ENCODE measurements at regions not wholly inside any gene's neighbourhood (a gene's known extent, or its start where the extent isn't known, plus 50 kb on each side); places are given as distances from the start of the nearest gene placed in this dataset.
"Not testable (repeated sequence)": the region's sequence is repeated elsewhere in the genome, so short reads cannot be mapped to it uniquely, and the experiment has no call there.

GRCh38 chr5:44933686-44934085 lies 124.9 kb downstream of the MRPS30 start:
- in situ Hi-C loops (cut with MboI; ENCODE audit: low pct_unique_long_range_greater_than_20kb, low sequenced_read_pairs): no loop called here
- DNase-seq: no peak

GRCh38 chr5:44935262-44935661 lies 126.5 kb downstream of the MRPS30 start:
- in situ Hi-C loops (cut with MboI; ENCODE audit: low pct_unique_long_range_greater_than_20kb, low sequenced_read_pairs): no loop called here
- DNase-seq: no peak

- in situ Hi-C loops (cut with MboI; ENCODE audit: low pct_unique_long_range_greater_than_20kb, low sequenced_read_pairs): no loop called here
- no peak for DNase-seq
Observed at GRCh38 chr5:44935871-44936270, 127.1 kb downstream of the MRPS30 start.

DNA sequence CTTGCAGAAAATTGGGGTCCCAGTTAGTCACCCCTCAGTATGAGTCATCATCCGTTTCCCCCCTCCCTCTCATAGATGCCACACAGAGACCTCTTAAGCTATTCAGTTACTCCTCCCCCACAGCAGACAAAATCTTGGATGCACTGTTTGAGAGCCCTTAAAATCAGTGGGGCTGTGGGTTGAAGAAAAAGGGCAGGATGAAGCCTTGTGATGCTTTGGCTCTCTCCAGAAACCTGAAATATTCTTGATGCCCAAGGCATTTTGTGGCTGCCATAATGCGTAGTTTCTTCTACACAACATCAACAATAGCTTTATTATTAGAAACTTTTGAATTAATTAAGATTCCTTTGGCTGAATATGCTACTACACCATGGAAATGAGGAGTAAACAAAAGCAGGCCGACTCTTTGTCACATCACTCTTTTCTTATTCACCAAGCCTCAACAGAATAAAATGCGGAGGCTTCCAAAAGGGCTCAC lies 133.8 kb downstream of the MRPS30 start:
- no peak for DNase-seq
- in situ Hi-C loops (cut with MboI; ENCODE audit: low pct_unique_long_range_greater_than_20kb, low sequenced_read_pairs): no loop called here

- in situ Hi-C loops (cut with MboI; ENCODE audit: low pct_unique_long_range_greater_than_20kb, low sequenced_read_pairs): no loop called here
- no peak for DNase-seq
Observed at GRCh38 chr5:44943647-44944046, 134.9 kb downstream of the MRPS30 start.

DNA sequence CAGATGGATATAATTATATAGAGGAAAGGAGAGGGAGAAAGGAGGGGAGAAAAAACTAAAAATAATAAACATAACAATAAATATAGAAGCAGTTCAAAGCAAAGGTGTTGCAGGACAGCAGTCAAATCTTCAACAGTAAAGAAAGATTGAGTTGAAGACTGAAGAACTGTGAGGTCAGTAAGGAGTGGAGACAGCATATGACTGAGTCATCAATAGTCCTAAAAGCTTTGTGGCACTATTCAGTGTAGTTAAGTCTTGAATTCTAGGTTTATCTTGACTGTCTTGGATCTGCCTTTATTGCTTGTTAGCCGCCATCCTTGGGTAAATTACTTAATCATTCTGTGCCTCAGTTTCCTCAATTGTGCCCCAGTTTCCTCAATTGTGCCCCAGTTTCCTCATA lies 137.0 kb downstream of the MRPS30 start:
- DNase-seq: no peak
- in situ Hi-C loops (cut with MboI; ENCODE audit: low pct_unique_long_range_greater_than_20kb, low sequenced_read_pairs): no loop called here

GRCh38 chr5:44949687-44950086 lies 140.9 kb downstream of the MRPS30 start:
- no peak for DNase-seq
- in situ Hi-C loops (cut with MboI; ENCODE audit: low pct_unique_long_range_greater_than_20kb, low sequenced_read_pairs): no loop called here

DNA sequence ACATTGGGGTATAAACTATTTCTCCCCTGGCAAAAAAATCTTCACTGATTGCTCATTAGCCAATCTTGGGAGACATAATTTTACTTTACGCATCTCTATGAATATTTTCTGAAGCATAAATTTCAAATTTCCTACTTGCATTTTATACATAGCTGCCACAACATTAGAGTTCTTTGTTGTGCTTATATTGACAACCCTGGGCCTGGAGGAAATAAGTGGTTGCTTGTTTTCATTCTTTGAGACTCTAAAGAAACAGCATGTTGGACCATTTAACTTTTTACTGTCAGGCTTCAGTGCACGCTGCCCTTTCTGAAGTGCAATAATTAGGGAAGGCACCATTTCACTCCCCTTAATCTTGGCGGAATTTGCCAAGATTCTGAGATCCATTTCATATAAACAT lies 142.6 kb downstream of the MRPS30 start:
- DNase-seq: no peak
- in situ Hi-C loops (cut with MboI; ENCODE audit: low pct_unique_long_range_greater_than_20kb, low sequenced_read_pairs): no loop called here

GRCh38 chr5:44952376-44952775 lies 143.6 kb downstream of the MRPS30 start:
- DNase-seq: peak; percentile 88

DNA sequence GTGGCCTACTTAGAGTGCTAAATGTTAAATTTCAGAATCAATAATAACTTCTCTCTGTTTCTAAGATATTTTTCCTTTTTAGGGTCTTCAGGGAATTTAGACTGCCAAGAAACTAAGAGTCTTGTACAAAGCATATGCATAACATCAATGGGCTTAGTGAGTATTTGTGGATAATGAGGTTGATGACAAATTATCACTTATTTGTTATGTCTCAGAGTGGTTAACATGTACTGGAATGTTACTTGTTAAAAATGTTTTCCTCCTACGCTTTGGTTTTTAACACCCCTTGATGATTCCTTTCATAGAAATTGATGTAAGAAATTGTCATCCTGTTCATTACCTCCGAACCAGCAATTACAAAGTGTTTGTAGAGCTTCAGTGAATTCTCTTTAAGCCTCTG lies 144.3 kb downstream of the MRPS30 start:
- no peak for DNase-seq
- in situ Hi-C loops (cut with MboI; ENCODE audit: low pct_unique_long_range_greater_than_20kb, low sequenced_read_pairs): no loop called here

More at GRCh38 chr5:44952376-44952775, 143.6 kb downstream of the MRPS30 start:
- in situ Hi-C loops (cut with MboI; ENCODE audit: low pct_unique_long_range_greater_than_20kb, low sequenced_read_pairs): no loop called here

DNA sequence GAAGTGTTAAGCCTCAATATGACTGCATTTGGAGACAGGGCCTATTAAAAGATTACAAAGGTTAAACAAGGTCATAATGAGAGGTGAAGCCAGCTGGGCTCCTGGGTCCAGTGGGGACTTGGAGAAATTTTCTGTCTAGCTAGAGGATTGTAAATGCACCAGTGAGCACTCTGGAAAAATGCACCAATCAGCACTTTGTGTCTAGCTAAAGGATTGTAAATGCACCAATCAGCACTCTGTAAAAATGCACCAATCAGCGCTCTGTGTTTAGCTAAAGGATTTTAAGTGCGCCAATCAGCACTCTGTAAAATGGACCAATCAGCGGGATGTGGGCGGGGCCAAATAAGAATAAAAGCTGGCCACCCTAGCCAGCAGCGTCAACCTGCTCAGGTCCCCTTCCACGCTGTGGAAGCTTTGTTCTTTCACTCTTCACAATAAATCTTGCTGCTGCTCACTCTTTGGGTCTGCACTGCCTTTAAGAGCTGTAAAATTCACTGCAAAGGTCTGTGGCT lies 150.3 kb downstream of the MRPS30 start:
- in situ Hi-C loops (cut with MboI; ENCODE audit: low pct_unique_long_range_greater_than_20kb, low sequenced_read_pairs); DNase-seq: not testable (repeated sequence)

GRCh38 chr5:44969825-44970224 lies 161.1 kb downstream of the MRPS30 start:
- in situ Hi-C loops (cut with MboI; ENCODE audit: low pct_unique_long_range_greater_than_20kb, low sequenced_read_pairs): no loop called here
- no peak for DNase-seq

DNA sequence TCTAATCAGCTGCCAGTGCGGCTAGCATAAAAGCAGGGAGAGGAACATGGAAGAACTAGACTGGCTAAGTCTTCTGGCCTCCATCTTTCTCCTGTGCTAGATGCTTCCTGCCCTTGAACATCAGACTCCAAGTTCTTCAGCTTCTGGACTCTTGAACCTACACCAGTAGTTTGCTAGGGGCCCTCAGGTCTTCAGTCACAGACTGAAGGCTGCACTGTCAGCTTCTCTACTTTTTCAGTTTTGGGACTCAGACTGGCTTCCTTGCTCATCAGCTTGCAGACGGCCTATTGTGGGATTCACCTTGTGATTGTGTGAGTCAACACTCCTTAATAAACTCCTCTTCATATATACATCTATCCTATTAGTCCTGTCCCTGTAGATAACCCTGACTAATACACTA lies 162.2 kb downstream of the MRPS30 start:
- DNase-seq; in situ Hi-C loops (cut with MboI; ENCODE audit: low pct_unique_long_range_greater_than_20kb, low sequenced_read_pairs): not testable (repeated sequence)

GRCh38 chr5:44974813-44975212 lies 166.1 kb downstream of the MRPS30 start:
- in situ Hi-C loops (cut with MboI; ENCODE audit: low pct_unique_long_range_greater_than_20kb, low sequenced_read_pairs): no loop called here
- no peak for DNase-seq

DNA sequence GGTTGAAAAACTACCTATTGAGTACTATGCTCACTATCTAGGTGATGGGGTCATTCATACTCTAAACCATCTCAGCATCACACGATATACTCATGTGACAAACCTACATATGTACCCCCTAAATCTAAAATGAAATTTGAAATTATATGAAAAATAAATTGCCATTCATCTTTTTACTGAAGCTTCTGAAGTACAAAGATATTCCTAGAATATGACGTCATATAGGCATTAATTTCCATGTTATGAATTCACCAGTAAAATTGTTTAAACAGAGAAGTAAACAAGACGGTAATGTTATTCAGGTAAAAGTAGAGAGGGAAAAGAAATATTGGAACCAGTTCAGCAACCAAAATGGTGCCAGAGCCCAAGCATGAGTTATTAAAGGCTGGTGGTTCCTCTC lies 173.0 kb downstream of the MRPS30 start:
- in situ Hi-C loops (cut with MboI; ENCODE audit: low pct_unique_long_range_greater_than_20kb, low sequenced_read_pairs): no loop called here
- DNase-seq: no peak

DNA sequence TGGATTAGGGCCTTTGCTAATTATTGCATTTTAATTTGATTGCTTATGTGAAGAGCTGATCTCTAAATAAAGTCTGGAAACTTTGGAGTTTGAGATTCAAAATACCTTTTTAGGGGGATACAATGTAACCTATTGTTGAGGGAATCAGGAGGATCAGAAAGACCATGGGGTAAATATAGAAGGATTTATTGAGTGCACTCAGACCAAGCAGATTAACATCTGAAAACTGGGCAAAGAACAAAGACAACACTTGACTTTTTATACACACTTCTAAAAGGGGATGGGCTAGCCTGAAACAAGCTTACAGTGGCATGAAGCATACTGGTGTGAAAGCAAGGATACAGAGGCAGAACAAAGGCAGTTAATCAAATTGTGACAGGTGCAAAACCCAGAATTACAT lies 174.3 kb downstream of the MRPS30 start:
- peak; percentile 7 for DNase-seq
- in situ Hi-C loops (cut with MboI; ENCODE audit: low pct_unique_long_range_greater_than_20kb, low sequenced_read_pairs): no loop called here

- in situ Hi-C loops (cut with MboI; ENCODE audit: low pct_unique_long_range_greater_than_20kb, low sequenced_read_pairs): no loop called here
- DNase-seq: no peak
Observed at GRCh38 chr5:44987026-44987425, 178.3 kb downstream of the MRPS30 start.

DNA sequence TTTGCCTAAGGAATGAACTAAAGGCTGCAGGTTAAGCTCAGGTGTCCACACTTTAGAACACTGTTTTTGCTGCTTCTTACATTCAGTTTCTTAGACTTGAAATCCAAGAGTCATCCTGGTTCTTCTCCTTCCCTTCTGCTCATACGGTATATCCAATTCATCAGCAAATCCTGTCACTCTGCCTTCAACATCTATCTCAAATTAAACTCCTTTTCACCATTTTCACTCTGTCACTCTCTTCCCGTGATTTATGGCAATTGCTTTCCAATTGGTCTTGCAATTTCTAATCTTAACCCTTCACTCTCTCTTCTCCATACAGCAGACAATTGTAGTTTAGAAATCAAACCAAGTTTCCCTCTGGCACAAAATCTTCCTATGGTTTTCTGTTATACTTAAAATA lies 182.9 kb downstream of the MRPS30 start:
- in situ Hi-C loops (cut with MboI; ENCODE audit: low pct_unique_long_range_greater_than_20kb, low sequenced_read_pairs): no loop called here
- no peak for DNase-seq

DNA sequence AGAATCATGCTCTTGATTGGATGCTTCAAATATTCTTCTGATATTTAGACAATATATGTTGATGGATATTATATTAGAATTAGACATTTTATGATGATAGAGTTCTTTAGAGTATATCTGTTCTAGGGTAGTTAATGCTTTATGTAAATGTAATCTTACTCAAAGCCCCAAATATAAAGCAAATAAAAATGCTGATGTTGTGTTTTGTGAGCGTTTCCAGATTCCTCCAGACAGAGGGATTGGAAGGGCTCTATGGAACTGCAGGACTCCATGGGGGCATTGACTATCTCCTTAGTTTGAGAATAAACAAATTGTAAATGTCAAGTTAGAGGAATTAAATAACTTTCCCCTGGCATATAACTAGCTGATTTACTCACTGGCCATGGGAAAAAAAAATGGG lies 184.5 kb downstream of the MRPS30 start:
- in situ Hi-C loops (cut with MboI; ENCODE audit: low pct_unique_long_range_greater_than_20kb, low sequenced_read_pairs): no loop called here
- no peak for DNase-seq

DNA sequence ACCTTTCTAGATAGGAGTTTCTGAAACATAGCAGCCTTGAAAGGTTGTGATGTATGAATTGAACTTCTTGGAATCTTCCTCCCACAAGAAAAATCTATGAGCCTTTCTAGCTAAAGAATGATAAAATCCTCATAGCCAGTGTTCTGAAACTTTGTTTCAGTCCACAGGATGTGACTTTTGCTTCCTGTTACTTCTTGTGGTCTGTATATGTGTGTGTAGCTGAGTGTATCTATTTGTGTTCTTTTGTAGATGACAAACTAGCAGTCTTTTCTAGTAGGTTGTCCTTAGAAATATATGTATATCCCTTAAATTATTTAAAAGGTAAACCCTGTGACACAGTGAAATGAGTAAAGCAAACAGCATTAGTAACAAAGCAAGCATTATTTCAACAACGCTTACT lies 188.8 kb downstream of the MRPS30 start:
- in situ Hi-C loops (cut with MboI; ENCODE audit: low pct_unique_long_range_greater_than_20kb, low sequenced_read_pairs): no loop called here
- DNase-seq: no peak

DNA sequence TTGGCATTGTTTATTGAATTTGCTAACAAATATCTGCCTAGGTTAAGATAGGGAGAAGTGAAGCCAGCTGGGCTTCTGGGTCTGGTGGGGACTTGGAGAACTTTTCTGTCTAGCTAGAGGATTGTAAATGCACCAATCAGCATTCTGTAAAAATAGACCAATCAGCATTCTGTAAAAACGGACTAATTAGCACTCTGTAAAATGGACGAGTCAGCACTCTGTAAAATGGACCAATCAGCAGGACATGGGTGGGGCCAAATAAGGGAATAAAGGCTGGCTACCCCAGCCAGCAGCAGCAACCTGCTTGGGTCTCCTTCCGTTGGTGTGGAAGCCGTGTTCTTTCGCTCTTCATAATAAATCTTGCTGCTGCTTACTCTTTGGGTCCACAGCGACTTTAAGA lies 198.4 kb downstream of the MRPS30 start:
- DNase-seq; in situ Hi-C loops (cut with MboI; ENCODE audit: low pct_unique_long_range_greater_than_20kb, low sequenced_read_pairs): not testable (repeated sequence)

DNA sequence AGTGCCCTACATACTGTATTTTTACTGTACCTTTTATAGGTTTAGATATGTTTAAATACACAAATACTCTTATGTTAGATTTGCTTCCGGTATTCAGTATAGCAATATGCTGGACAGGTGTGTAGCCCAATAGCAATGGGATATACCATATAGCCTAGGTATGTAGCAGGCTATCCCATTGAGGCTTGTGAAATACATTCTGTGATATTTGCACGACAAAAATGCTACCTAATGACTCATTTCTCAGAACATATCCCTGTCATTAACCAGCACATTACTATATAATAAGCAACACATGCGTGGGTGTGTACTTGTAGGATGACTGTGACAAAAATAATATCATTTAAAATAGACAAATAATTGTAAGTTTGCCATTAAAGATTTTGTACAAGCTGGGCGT lies 208.8 kb downstream of the MRPS30 start:
- in situ Hi-C loops (cut with MboI; ENCODE audit: low pct_unique_long_range_greater_than_20kb, low sequenced_read_pairs): no loop called here
- no peak for DNase-seq

All from KBM-7 (cell line).